Upper lobe of right lung (tissue), 1 donor: ENCODE measurements at regions not wholly inside any gene's neighbourhood (a gene's known extent, or its start where the extent isn't known, plus 50 kb on each side); places are given as distances from the start of the nearest gene placed in this dataset.

ENCODE experiments used
- ATAC-seq: fragments of 200-7000 bp; cut with Tn5 transposase; one replicate; pipeline ENCODE4 v1.9.1; 2020; ENCODE audit warnings: mild to moderate bottlenecking, moderate library complexity
- DNase-seq: peaks from one replicate; pipeline ENCODE4 v3.0.0-alpha.2; 2020
- H3K27ac ChIP-seq: fragments of 200-600 bp; one replicate; pipeline ENCODE4 v1.8.0; 2022
- H3K27me3 ChIP-seq: fragments of 200-600 bp; one replicate; pipeline ENCODE4 v1.8.0; 2022; ENCODE audit warnings: mild to moderate bottlenecking
- H3K36me3 ChIP-seq: fragments of 200-600 bp; one replicate; pipeline ENCODE4 v1.8.0; 2022
- H3K4me1 ChIP-seq: fragments of 200-600 bp; one replicate; pipeline ENCODE4 v1.8.0; 2022
- H3K4me3 ChIP-seq: fragments of 200-600 bp; one replicate; pipeline ENCODE4 v1.8.0; 2022; ENCODE audit warnings: mild to moderate bottlenecking
- H3K9me3 ChIP-seq: fragments of 200-600 bp; one replicate; pipeline ENCODE4 v1.8.0; 2022
- CTCF ChIP-seq: fragments of 200-600 bp; IDR thresholded peaks from one replicate; pipeline ENCODE4 v1.8.0; 2022; ENCODE audit warnings: antibody characterized with exemption
- intact Hi-C: fragments of 100-400 bp; cut with DNase I; formaldehyde crosslinking; loops from one replicate; pipeline ENCODE4 v1.11.0; 2022
- donor health status: DM: no; HTN: yes; CAD: no; lungs with severe emphysema.

GRCh38 chr20:5675103-5676091 lies 64.6 kb upstream of the GPCPD1 start:
- TF ChIP-seq CTCF, result no peak
- peak overlapping the region; percentile 28 for H3K27ac ChIP-seq
- no peak overlapping the region for H3K4me3 ChIP-seq
- intact Hi-C loops, result no loop called here
- H3K9me3 ChIP-seq, result no peaks in the 10 kb centered on the region
- ATAC-seq (peak; percentile 69), DNase-seq (no peak)
- no peaks in the 10 kb centered on the region for H3K27me3 ChIP-seq
- no peaks in the 10 kb centered on the region for H3K36me3 ChIP-seq
- no peaks in the 10 kb centered on the region for H3K4me1 ChIP-seq

- H3K36me3 ChIP-seq, result no peaks in the 10 kb centered on the region
- H3K4me3 ChIP-seq, result no peak overlapping the region
- DNase-seq (no peak), ATAC-seq (peak; percentile 85)
- intact Hi-C loops, result no loop called here
- H3K27me3 ChIP-seq, result no peaks in the 10 kb centered on the region
- TF ChIP-seq CTCF, result no peak
- no peaks in the 10 kb centered on the region for H3K9me3 ChIP-seq
- no peaks in the 10 kb centered on the region for H3K4me1 ChIP-seq
- H3K27ac ChIP-seq, result no peak overlapping the region
These were observed 63.4 kb upstream of the GPCPD1 start for GRCh38 chr20:5674176-5674660.

GRCh38 chr20:5670874-5671273 lies 60.1 kb upstream of the GPCPD1 start:
- Histone ChIP-seq H3K27ac (peak overlapping the region; percentile 36), H3K27me3 (no peaks in the 10 kb centered on the region), H3K36me3 (no peaks in the 10 kb centered on the region), H3K9me3 (no peaks in the 10 kb centered on the region), H3K4me3 (no peak overlapping the region), H3K4me1 (peaks cover 8% of the 10 kb centered on the region)
- ATAC-seq (no peak), DNase-seq (no peak)
- no peak for TF ChIP-seq CTCF
- intact Hi-C loops, result no loop called here

- intact Hi-C loops, result no loop called here
- H3K27ac ChIP-seq, result no peak overlapping the region
- no peak overlapping the region for H3K4me3 ChIP-seq
- H3K36me3 ChIP-seq, result no peaks in the 10 kb centered on the region
- no peak for TF ChIP-seq CTCF
- no peak for DNase-seq
- H3K27me3 ChIP-seq, result no peaks in the 10 kb centered on the region
- peaks cover 8% of the 10 kb centered on the region for H3K4me1 ChIP-seq
- ATAC-seq, result no peak
- H3K9me3 ChIP-seq, result no peaks in the 10 kb centered on the region
These were observed 59.3 kb upstream of the GPCPD1 start for GRCh38 chr20:5670036-5670536.

GRCh38 chr20:5668529-5668868 lies 57.7 kb upstream of the GPCPD1 start:
- ATAC-seq (peak; percentile 71), DNase-seq (peak; percentile 66)
- Histone ChIP-seq H3K4me3 (no peak overlapping the region), H3K9me3 (no peaks in the 10 kb centered on the region), H3K27ac (no peak overlapping the region), H3K36me3 (no peaks in the 10 kb centered on the region), H3K27me3 (no peaks in the 10 kb centered on the region), H3K4me1 (peaks cover 8% of the 10 kb centered on the region)
- TF ChIP-seq CTCF, result no peak
- intact Hi-C loops, result no loop called here
